ENCODE measurements at regions not wholly inside any gene's neighbourhood (a gene's known extent, or its start where the extent isn't known, plus 50 kb on each side); places are given as distances from the start of the nearest gene placed in this dataset.
"Not testable (repeated sequence)": the region's sequence is repeated elsewhere in the genome, so short reads cannot be mapped to it uniquely, and the experiment has no call there.

GRCh38 chr4:107468812-107469211 lies 251.2 kb downstream of the PAPSS1 start:
- no peak for DNase-seq

GRCh38 chr4:107468156-107468555 lies 251.9 kb downstream of the PAPSS1 start:
- DNase-seq = no peak

- DNase-seq = no peak
Measured at GRCh38 chr4:107467461-107467860, 252.6 kb downstream of the PAPSS1 start.

- no peak for DNase-seq
Measured at GRCh38 chr4:107458194-107458593, 261.8 kb downstream of the PAPSS1 start.

GRCh38 chr4:107453987-107454386 lies 266.0 kb downstream of the PAPSS1 start:
- no peak for DNase-seq

- no peak for DNase-seq
Measured at GRCh38 chr4:107452717-107453630, 267.1 kb downstream of the PAPSS1 start.

- no peak for DNase-seq
Measured at GRCh38 chr4:107449611-107450369, 270.2 kb downstream of the PAPSS1 start.

- DNase-seq = no peak
Measured at GRCh38 chr4:107442538-107443111, 277.4 kb downstream of the PAPSS1 start.

GRCh38 chr4:107439401-107439800 lies 280.6 kb downstream of the PAPSS1 start:
- DNase-seq = no peak

- not testable (repeated sequence) for DNase-seq
Measured at GRCh38 chr4:107436471-107436870, 283.6 kb downstream of the PAPSS1 start.

GRCh38 chr4:107432451-107432850 lies 287.6 kb downstream of the PAPSS1 start:
- DNase-seq = no peak

GRCh38 chr4:107423677-107424405 lies 296.2 kb downstream of the PAPSS1 start:
- DNase-seq = no peak

GRCh38 chr4:107419536-107419935 lies 300.5 kb downstream of the PAPSS1 start:
- peak in 3 of 56 donors; percentile 3 to 24 (median 7) for DNase-seq

GRCh38 chr4:107419052-107419451 lies 301.0 kb downstream of the PAPSS1 start:
- DNase-seq = no peak

- DNase-seq = not testable (repeated sequence)
Measured at GRCh38 chr4:107415490-107415889, 304.5 kb downstream of the PAPSS1 start.

GRCh38 chr4:107409872-107410271 lies 310.2 kb downstream of the PAPSS1 start:
- DNase-seq = not testable (repeated sequence)

GRCh38 chr4:107408968-107409367 lies 311.1 kb downstream of the PAPSS1 start:
- no peak for DNase-seq

GRCh38 chr4:107404591-107405300 lies 315.3 kb downstream of the PAPSS1 start:
- no peak for DNase-seq

- no peak for DNase-seq
Measured at GRCh38 chr4:107402291-107402690, 317.7 kb downstream of the PAPSS1 start.

GRCh38 chr4:107392951-107393350 lies 327.1 kb downstream of the PAPSS1 start:
- no peak for DNase-seq

- no peak for DNase-seq
Measured at GRCh38 chr4:107392380-107392779, 327.7 kb downstream of the PAPSS1 start.
